Neuronal stem cell (in vitro differentiated cells): ENCODE measurements at regions not wholly inside any gene's neighbourhood (a gene's known extent, or its start where the extent isn't known, plus 50 kb on each side); places are given as distances from the start of the nearest gene placed in this dataset.

Experiments used
- DNase-seq: peaks from one replicate; pipeline ENCODE4 v3.0.0-alpha.2; 2013; ENCODE audit warnings: low spot score
- H2AFZ ChIP-seq: one replicate; pipeline ENCODE4 v1.6.1; 2013; ENCODE audit warnings: mild to moderate bottlenecking, low read length, inconsistent platforms
- H2AK5ac ChIP-seq: 2 replicates; pipeline ENCODE4 v1.6.1; 2013; ENCODE audit warnings: low read depth, mild to moderate bottlenecking, inconsistent platforms, low read length, moderate library complexity, mixed read lengths
- H2BK120ac ChIP-seq: 2 replicates; pipeline ENCODE4 v1.6.1; 2013; ENCODE audit warnings: low read depth, mild to moderate bottlenecking, inconsistent platforms, low read length, moderate library complexity, mixed read lengths
- H2BK12ac ChIP-seq: one replicate; pipeline ENCODE4 v1.6.1; 2013; ENCODE audit warnings: low read length, inconsistent platforms
- H2BK15ac ChIP-seq: 2 replicates; pipeline ENCODE4 v1.6.1; 2013; ENCODE audit warnings: mild to moderate bottlenecking, low read length, inconsistent platforms, mixed read lengths
- H2BK5ac ChIP-seq: one replicate; pipeline ENCODE4 v1.6.1; 2013; ENCODE audit warnings: inconsistent platforms, mild to moderate bottlenecking, low read length, moderate library complexity
- H3K14ac ChIP-seq: one replicate; pipeline ENCODE4 v1.6.1; 2013; ENCODE audit warnings: low read length, inconsistent platforms
- H3K18ac ChIP-seq: 2 replicates; pipeline ENCODE4 v1.6.1; 2013; ENCODE audit warnings: low read length, inconsistent platforms
- H3K23ac ChIP-seq: 2 replicates; pipeline ENCODE4 v1.6.1; 2013; ENCODE audit warnings: low read depth, mild to moderate bottlenecking, mixed read lengths, low read length, inconsistent platforms; ENCODE audit not compliant: poor library complexity
- H3K27ac ChIP-seq: replicated peaks from 3 replicates; pipeline ENCODE4 v1.5.1; 2013; ENCODE audit warnings: low read length, inconsistent platforms
- H3K27me3 ChIP-seq, 3 experiments: 2 replicates each; pipeline ENCODE4 v1.6.1; 2013; ENCODE audit warnings: low read length in 3 of 3, mild to moderate bottlenecking in 2 of 3, inconsistent platforms in 1 of 3, low read depth in 1 of 3, mixed read lengths in 1 of 3, moderate library complexity in 1 of 3; ENCODE audit not compliant: control insufficient read depth in 3 of 3, insufficient read depth in 3 of 3
- H3K36me3 ChIP-seq, 2 donors: replicated peaks in 1 of 2; 2 replicates each; pipeline ENCODE4 v1.6.1; 2013; ENCODE audit warnings: low read length in 2 of 2; ENCODE audit not compliant: control insufficient read depth in 2 of 2, insufficient read depth in 2 of 2
- H3K4ac ChIP-seq: 2 replicates; pipeline ENCODE4 v1.6.1; 2013; ENCODE audit warnings: inconsistent platforms, mild to moderate bottlenecking, low read length, moderate library complexity
- H3K4me1 ChIP-seq, 2 donors: 1 replicate in 1 of 2; 2 replicates in 1 of 2; pipeline ENCODE4 v1.6.1; 2013; ENCODE audit warnings: low read length in 2 of 2, low read depth in 1 of 2; ENCODE audit not compliant: control insufficient read depth in 2 of 2, insufficient read depth in 1 of 2
- H3K4me2 ChIP-seq: one replicate; pipeline ENCODE4 v1.6.1; 2013; ENCODE audit warnings: mild to moderate bottlenecking, low read length, inconsistent platforms; ENCODE audit not compliant: insufficient read depth, poor library complexity, severe bottlenecking
- H3K4me3 ChIP-seq, 2 donors: 2 replicates each; pipeline ENCODE4 v1.5.1; 2013; ENCODE audit warnings: low read length in 2 of 2, mild to moderate bottlenecking in 2 of 2, inconsistent platforms in 1 of 2, moderate library complexity in 1 of 2
- H3K79me1 ChIP-seq: one replicate; pipeline ENCODE4 v1.6.1; 2013; ENCODE audit warnings: low read depth, mild to moderate bottlenecking, inconsistent platforms, low read length, moderate library complexity
- H3K9ac ChIP-seq: one replicate; pipeline ENCODE4 v1.6.1; 2013; ENCODE audit warnings: mild to moderate bottlenecking, low read depth, low read length, inconsistent platforms; ENCODE audit not compliant: poor library complexity
- H3K9me3 ChIP-seq, 2 donors: replicated peaks in 1 of 2; 2 replicates each; pipeline versions ENCODE3 to v1.6.1; 2013; ENCODE audit warnings: low read length in 2 of 2, mild to moderate bottlenecking in 2 of 2, inconsistent platforms in 1 of 2, low read depth in 1 of 2, mixed read lengths in 1 of 2, moderate library complexity in 1 of 2; ENCODE audit not compliant: control insufficient read depth in 2 of 2, insufficient read depth in 1 of 2
- H4K8ac ChIP-seq: one replicate; pipeline ENCODE4 v1.6.1; 2013; ENCODE audit warnings: low read depth, mild to moderate bottlenecking, inconsistent platforms, low read length, moderate library complexity
- H4K91ac ChIP-seq: one replicate; pipeline ENCODE4 v1.6.1; 2013; ENCODE audit warnings: low read length, low read depth, mild to moderate bottlenecking, inconsistent platforms; ENCODE audit not compliant: poor library complexity
- WGBS, 2 donors: extraction: QIAGEN DNeasy Blood & Tissue Kit; methylation state at CpG; one replicate each; pipeline ENCODE4 v1.1.7; 2013; ENCODE audit warnings: missing lambda C conversion rate in 2 of 2, mixed read lengths in 1 of 2; ENCODE audit not compliant: insufficient read length in 2 of 2, insufficient replicate concordance in 1 of 2; ENCODE audit errors: extremely low coverage in 2 of 2; 5-methylcytosine and 5-hydroxymethylcytosine counted together

DNA sequence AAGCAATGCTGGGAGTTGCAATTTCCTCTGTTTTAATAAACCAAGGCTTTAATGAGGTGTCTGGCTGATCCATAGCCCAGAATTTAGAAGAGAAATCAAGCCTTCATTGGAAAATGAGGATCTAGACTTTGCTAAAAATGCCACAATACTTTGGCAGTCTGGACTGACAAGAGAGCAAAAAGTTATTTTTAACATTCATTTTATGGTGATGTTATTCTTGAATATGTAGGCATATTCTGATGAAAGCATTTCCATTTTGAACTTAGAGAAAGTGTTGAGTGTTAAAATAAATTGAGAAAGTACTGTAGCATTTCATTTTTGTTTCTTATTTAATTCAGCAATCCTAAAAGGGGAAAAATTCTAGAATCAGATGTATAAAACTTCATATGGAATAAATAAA is 151.8 kb upstream of the HNMT start:
- Histone ChIP-seq H3K9ac (no peak overlapping the region), H3K79me1 (no peaks in the 10 kb centered on the region)

DNA sequence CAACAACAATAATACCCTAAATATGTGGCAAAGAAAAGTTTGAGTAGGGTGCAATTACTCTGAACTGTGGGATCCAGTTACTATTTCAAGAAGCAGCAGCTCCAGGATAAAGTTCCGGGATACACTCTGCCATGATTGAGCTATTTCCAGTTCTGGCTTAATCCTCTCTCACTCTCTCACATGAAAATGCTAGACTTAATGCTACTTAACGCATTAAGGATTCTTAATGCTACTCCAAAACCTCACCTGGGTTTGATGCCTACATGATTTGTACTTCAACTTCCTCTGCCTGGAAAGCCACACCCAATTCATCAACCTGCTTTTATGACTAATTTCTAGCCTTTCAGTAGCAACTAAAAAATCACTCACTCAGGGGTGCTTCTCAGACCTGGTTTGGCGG is 151.1 kb upstream of the HNMT start:
- Histone ChIP-seq H3K9me3 (no peaks in the 10 kb centered on the region), H3K4ac (no peak overlapping the region), H4K8ac (no peak overlapping the region), H3K9ac (no peak overlapping the region), H2BK120ac (no peak overlapping the region), H3K4me2 (no peak overlapping the region), H2AK5ac (no peak overlapping the region), H3K23ac (no peak overlapping the region), H3K4me1 (no peaks in the 10 kb centered on the region), H3K36me3 (no peaks in the 10 kb centered on the region), H3K79me1 (no peaks in the 10 kb centered on the region), H3K14ac (no peak overlapping the region), H3K27me3 (no peaks in the 10 kb centered on the region), H2BK5ac (no peak overlapping the region), H2BK15ac (no peak overlapping the region), H2BK12ac (no peak overlapping the region), H3K18ac (no peak overlapping the region), H4K91ac (no peak overlapping the region), H2AFZ (no peak overlapping the region), H3K4me3 (no peak overlapping the region), H3K27ac (no peak overlapping the region)
- no CpG with 5 or more reads among the region's 3 CpGs for WGBS, 2 donors
- no peak for DNase-seq

More for the DNA sequence above, 151.8 kb upstream of the HNMT start:
- H3K4me3 ChIP-seq: no peak overlapping the region
- H3K23ac ChIP-seq: no peak overlapping the region
- no peak overlapping the region for H2BK12ac ChIP-seq
- no peak overlapping the region for H3K4me2 ChIP-seq
- H4K91ac ChIP-seq: no peak overlapping the region
- no peak overlapping the region for H2BK5ac ChIP-seq
- no peak overlapping the region for H3K27ac ChIP-seq
- H2AFZ ChIP-seq: no peak overlapping the region
- no peaks in the 10 kb centered on the region for H3K4me1 ChIP-seq
- H3K14ac ChIP-seq: no peak overlapping the region
- no peak overlapping the region for H2AK5ac ChIP-seq
- no peaks in the 10 kb centered on the region for H3K9me3 ChIP-seq
- no peak overlapping the region for H2BK120ac ChIP-seq
- H3K4ac ChIP-seq: no peak overlapping the region
- H3K27me3 ChIP-seq: no peaks in the 10 kb centered on the region
- H3K36me3 ChIP-seq: no peaks in the 10 kb centered on the region
- no peak overlapping the region for H2BK15ac ChIP-seq
- no peak overlapping the region for H3K18ac ChIP-seq
- no peak for DNase-seq
- no peak overlapping the region for H4K8ac ChIP-seq

DNA sequence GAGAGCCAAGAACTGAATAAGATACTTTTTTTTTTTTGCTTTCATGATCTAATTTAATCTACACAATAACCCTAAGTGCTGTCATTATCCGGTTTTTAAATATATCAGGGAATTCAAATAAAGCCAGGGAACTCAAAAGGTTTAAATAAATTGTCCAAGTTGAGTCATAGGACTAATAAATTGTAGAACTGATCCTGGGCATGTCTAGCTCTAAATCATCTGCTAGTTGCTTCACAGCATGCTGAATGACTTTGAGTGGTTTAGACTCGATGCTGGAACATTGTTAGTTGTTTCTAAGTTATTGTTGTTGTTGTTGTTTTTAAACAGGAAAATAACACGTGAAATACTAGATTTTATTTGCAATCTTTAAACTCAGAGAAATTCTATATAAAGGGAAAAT is 147.2 kb upstream of the HNMT start:
- H4K8ac ChIP-seq: no peak overlapping the region
- no CpG with 5 or more reads among the region's 3 CpGs for WGBS, 2 donors
- H3K4me1 ChIP-seq: no peaks in the 10 kb centered on the region
- no peaks in the 10 kb centered on the region for H3K79me1 ChIP-seq
- no peak overlapping the region for H2AK5ac ChIP-seq
- H3K36me3 ChIP-seq: no peaks in the 10 kb centered on the region
- no peak for DNase-seq
- H3K14ac ChIP-seq: no peak overlapping the region
- H3K4ac ChIP-seq: no peak overlapping the region
- H3K9ac ChIP-seq: no peak overlapping the region
- H3K4me2 ChIP-seq: no peak overlapping the region
- H2AFZ ChIP-seq: no peak overlapping the region
- H3K23ac ChIP-seq: no peak overlapping the region
- no peak overlapping the region for H3K27ac ChIP-seq
- H3K4me3 ChIP-seq: no peak overlapping the region
- no peak overlapping the region for H2BK5ac ChIP-seq
- H3K9me3 ChIP-seq: no peaks in the 10 kb centered on the region
- H3K18ac ChIP-seq: no peak overlapping the region
- no peak overlapping the region for H2BK12ac ChIP-seq
- H2BK120ac ChIP-seq: no peak overlapping the region
- no peaks in the 10 kb centered on the region for H3K27me3 ChIP-seq
- no peak overlapping the region for H4K91ac ChIP-seq
- no peak overlapping the region for H2BK15ac ChIP-seq

DNA sequence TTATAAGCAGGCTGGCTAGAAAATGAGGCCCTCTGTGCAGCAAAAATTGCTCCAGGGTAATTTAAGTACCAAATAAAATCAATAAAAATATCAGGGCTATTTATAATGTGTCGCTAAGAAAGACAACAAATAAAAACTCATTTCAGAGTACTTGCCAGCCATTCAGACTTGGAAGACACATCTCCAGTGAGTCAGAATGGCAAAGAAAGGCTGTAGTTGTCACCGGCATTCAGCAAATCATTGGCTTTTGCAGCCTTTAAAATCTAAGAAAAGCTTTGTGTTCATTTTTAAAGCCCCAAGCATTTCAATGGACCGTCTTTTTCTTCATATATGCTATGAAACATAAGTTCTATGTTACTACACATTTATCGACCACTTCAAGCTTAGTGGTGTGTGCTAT is 141.1 kb upstream of the HNMT start:
- no peaks in the 10 kb centered on the region for H3K27me3 ChIP-seq
- WGBS, 2 donors: no CpG with 5 or more reads among the region's 4 CpGs
- no peak overlapping the region for H3K23ac ChIP-seq
- H3K18ac ChIP-seq: no peak overlapping the region
- no peak overlapping the region for H2AK5ac ChIP-seq
- H2AFZ ChIP-seq: no peak overlapping the region
- no peak overlapping the region for H3K4me3 ChIP-seq
- H4K91ac ChIP-seq: no peak overlapping the region
- H2BK120ac ChIP-seq: no peak overlapping the region
- H3K79me1 ChIP-seq: no peaks in the 10 kb centered on the region
- no peak overlapping the region for H3K9ac ChIP-seq
- no peak overlapping the region for H3K4ac ChIP-seq
- H3K4me2 ChIP-seq: no peak overlapping the region
- no peaks in the 10 kb centered on the region for H3K36me3 ChIP-seq
- no peaks in the 10 kb centered on the region for H3K4me1 ChIP-seq
- no peaks in the 10 kb centered on the region for H3K9me3 ChIP-seq
- no peak overlapping the region for H4K8ac ChIP-seq
- H2BK12ac ChIP-seq: no peak overlapping the region
- H3K27ac ChIP-seq: no peak overlapping the region
- no peak overlapping the region for H2BK5ac ChIP-seq
- H2BK15ac ChIP-seq: no peak overlapping the region
- H3K14ac ChIP-seq: no peak overlapping the region
- DNase-seq: no peak
